ENCODE measurements at regions not wholly inside any gene's neighbourhood (a gene's known extent, or its start where the extent isn't known, plus 50 kb on each side); places are given as distances from the start of the nearest gene placed in this dataset.
A peak's percentile ranks its signal among the peaks of the same experiment; 100 is the strongest.

DNA sequence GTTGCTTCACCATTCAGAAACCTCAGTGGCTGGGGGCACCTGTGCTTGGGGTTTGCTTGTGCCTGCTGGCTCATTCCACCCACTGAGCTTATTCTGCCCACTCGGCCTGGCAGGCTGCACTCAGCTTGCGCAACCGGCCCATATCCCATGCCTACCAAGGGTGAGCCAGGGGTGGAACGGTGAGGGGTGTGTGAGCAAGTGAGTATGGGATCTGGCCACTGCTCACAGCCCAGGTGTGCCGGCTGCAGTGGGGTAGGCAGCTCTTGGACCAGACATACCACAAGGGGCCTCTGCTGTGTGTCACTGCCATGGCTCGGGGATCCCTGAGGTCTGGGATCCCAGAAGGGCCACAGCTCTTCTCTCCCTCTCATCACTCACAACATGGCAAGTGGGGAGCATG lies 1000.5 kb upstream of the CRIM1 start:
- DNase-seq, result no peak
- H3K36me3 ChIP-seq, result no peaks in the 10 kb centered on the region
- H3K9me3 ChIP-seq, result no peaks in the 10 kb centered on the region
- TF ChIP-seq, protein P1, sequence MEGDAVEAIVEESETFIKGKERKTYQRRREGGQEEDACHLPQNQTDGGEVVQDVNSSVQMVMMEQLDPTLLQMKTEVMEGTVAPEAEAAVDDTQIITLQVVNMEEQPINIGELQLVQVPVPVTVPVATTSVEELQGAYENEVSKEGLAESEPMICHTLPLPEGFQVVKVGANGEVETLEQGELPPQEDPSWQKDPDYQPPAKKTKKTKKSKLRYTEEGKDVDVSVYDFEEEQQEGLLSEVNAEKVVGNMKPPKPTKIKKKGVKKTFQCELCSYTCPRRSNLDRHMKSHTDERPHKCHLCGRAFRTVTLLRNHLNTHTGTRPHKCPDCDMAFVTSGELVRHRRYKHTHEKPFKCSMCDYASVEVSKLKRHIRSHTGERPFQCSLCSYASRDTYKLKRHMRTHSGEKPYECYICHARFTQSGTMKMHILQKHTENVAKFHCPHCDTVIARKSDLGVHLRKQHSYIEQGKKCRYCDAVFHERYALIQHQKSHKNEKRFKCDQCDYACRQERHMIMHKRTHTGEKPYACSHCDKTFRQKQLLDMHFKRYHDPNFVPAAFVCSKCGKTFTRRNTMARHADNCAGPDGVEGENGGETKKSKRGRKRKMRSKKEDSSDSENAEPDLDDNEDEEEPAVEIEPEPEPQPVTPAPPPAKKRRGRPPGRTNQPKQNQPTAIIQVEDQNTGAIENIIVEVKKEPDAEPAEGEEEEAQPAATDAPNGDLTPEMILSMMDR (IDR thresholded peaks at IDR 0.05; ENCODE audit: low read depth, low read length), result no peak
- no peaks in the 10 kb centered on the region for H3K4me1 ChIP-seq
- no peaks in the 10 kb centered on the region for H3K27me3 ChIP-seq
- no peak overlapping the region for H3K4me3 ChIP-seq (ENCODE audit: low read depth, low read length)

- H3K9me3 ChIP-seq, result no peaks in the 10 kb centered on the region; the same call in 1 of the 2 replicates
- no peaks in the 10 kb centered on the region for H3K4me1 ChIP-seq
- H3K27me3 ChIP-seq, result no peaks in the 10 kb centered on the region
- no peak overlapping the region for H3K4me3 ChIP-seq (ENCODE audit: low read depth, low read length)
- DNase-seq, result no peak
- TF ChIP-seq, protein P1 (IDR thresholded peaks at IDR 0.05; ENCODE audit: low read depth, low read length), result no peak
- H3K36me3 ChIP-seq, result no peaks in the 10 kb centered on the region
Measured at GRCh38 chr2:35347561-35347960, 1008.0 kb upstream of the CRIM1 start.

DNA sequence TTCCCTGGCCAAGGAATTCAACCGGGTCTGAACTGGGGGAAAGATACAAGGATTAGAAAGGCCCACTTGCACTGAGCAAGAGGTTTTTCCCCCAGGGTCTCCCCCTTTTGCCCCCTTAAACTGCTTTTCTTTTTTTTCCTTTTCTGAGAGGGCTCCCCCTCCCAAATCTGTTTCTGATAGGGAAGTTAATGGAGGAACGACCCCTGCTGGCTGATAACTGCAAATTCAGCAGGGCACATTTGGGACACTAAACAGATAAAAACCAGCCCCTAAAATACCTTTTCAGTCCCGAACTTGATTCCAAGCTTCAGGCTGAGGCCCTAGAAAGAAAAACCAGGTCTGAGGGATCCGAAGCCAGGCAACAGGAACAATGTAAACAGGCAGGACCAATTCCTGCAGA lies 1012.4 kb upstream of the CRIM1 start:
- TF ChIP-seq, protein P1 (IDR thresholded peaks at IDR 0.05; ENCODE audit: low read depth, low read length), result peak; percentile 57
- H3K27me3 ChIP-seq, result no peaks in the 10 kb centered on the region
- DNase-seq, result peak; percentile 5
- H3K9me3 ChIP-seq, result no peaks in the 10 kb centered on the region; the same call in 1 of the 2 replicates
- no peaks in the 10 kb centered on the region for H3K4me1 ChIP-seq
- H3K4me3 ChIP-seq (ENCODE audit: low read depth, low read length), result no peak overlapping the region
- H3K36me3 ChIP-seq, result no peaks in the 10 kb centered on the region

GRCh38 chr2:35339211-35339610 lies 1016.4 kb upstream of the CRIM1 start:
- no peaks in the 10 kb centered on the region for H3K4me1 ChIP-seq
- no peaks in the 10 kb centered on the region for H3K27me3 ChIP-seq
- H3K4me3 ChIP-seq (ENCODE audit: low read depth, low read length), result no peak overlapping the region
- no peaks in the 10 kb centered on the region; the same call in 1 of the 2 replicates for H3K9me3 ChIP-seq
- H3K36me3 ChIP-seq, result no peaks in the 10 kb centered on the region
- TF ChIP-seq, protein P1 (IDR thresholded peaks at IDR 0.05; ENCODE audit: low read depth, low read length), result no peak
- DNase-seq, result no peak

DNA sequence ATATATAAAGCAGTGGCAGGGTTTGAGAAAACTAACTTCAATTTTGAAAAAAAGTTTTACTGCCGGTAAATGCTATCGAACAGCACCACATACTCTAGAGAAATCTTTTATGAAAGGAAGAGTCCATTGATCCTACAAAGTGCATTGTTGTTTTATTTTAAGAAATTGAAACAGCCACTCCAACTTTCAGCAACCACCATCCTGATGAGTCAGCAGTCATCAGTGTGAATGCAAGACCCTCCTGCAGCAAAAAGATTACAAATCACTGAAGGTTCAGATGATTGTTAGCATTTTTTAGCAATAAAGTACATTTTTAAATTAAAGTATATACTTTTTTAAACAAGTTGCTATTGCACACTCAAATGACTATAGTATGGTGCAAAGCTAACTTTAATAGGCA lies 1017.7 kb upstream of the CRIM1 start:
- no peaks in the 10 kb centered on the region for H3K36me3 ChIP-seq
- H3K4me3 ChIP-seq (ENCODE audit: low read depth, low read length), result no peak overlapping the region
- H3K27me3 ChIP-seq, result no peaks in the 10 kb centered on the region
- DNase-seq, result no peak
- TF ChIP-seq, protein P1 (IDR thresholded peaks at IDR 0.05; ENCODE audit: low read depth, low read length), result no peak
- no peaks in the 10 kb centered on the region for H3K4me1 ChIP-seq
- H3K9me3 ChIP-seq, result no peaks in the 10 kb centered on the region

DNA sequence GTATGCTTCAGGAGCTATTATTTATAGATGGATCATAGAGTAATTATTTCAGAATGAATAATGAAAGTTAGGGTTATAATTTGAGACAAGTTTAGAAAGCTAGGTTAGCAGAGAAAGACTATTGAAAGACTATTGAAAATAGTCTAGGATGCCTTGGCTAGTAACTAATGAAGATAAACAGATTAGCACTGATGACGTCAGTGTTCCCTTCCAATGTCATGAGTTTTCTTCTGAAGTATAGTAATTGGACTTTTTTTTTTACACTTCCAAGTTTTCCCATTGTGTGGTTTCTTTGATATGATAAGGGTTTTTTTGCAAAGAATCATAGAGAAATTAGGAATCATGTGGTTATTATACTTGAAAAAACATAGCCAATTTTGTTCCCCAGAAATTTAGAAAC lies 1041.5 kb upstream of the CRIM1 start:
- Histone ChIP-seq H3K36me3 (no peaks in the 10 kb centered on the region), H3K4me3 (ENCODE audit: low read depth, low read length) (no peak overlapping the region), H3K4me1 (no peaks in the 10 kb centered on the region), H3K27me3 (no peaks in the 10 kb centered on the region), H3K9me3 (no peaks in the 10 kb centered on the region)
- TF ChIP-seq, protein P1 (IDR thresholded peaks at IDR 0.05; ENCODE audit: low read depth, low read length), result no peak
- DNase-seq, result no peak
